Stomach (tissue), 8 donors: ENCODE measurements at regions not wholly inside any gene's neighbourhood (a gene's known extent, or its start where the extent isn't known, plus 50 kb on each side); places are given as distances from the start of the nearest gene placed in this dataset.
"Not testable (repeated sequence)": the region's sequence is repeated elsewhere in the genome, so short reads cannot be mapped to it uniquely, and the experiment has no call there.

Source experiments
- DNase-seq, 2 donors: peaks; one replicate each; pipeline versions ENCODE4 v3.0.0 to v3.0.0-alpha.2; 2013 to 2019
- H3K27ac ChIP-seq, 5 donors: fragments of 200-600 bp in 4 of 5; sonication (generic) in 4 of 5; one replicate each; pipeline ENCODE4 v1.5.1; 2013 to 2019; ENCODE audit warnings: mild to moderate bottlenecking in 1 of 5, moderate library complexity in 1 of 5
- H3K27me3 ChIP-seq, 3 donors: fragments of 200-600 bp; sonication (generic); one replicate each; pipeline ENCODE4 v1.5.1; 2017 to 2019; ENCODE audit warnings: mixed run types in 1 of 3
- H3K36me3 ChIP-seq, 4 donors: fragments of 200-600 bp; sonication (generic); 1 replicate in 3 of 4; 2 replicates in 1 of 4; pipeline ENCODE4 v1.5.1; 2016 to 2019
- H3K4me1 ChIP-seq, 4 donors: fragments of 200-600 bp; sonication (generic); one replicate each; pipeline ENCODE4 v1.5.1; 2016 to 2019
- H3K4me3 ChIP-seq, 4 donors: fragments of 200-600 bp; sonication (generic) in 3 of 4; one replicate each; pipeline ENCODE4 v1.5.1; 2016 to 2019; ENCODE audit warnings: mild to moderate bottlenecking in 1 of 4
- H3K9me3 ChIP-seq, 4 donors: fragments of 200-600 bp; sonication (generic); one replicate each; pipeline ENCODE4 v1.5.1; 2016 to 2019
- EP300 ChIP-seq: sonication (generic); formaldehyde crosslinking; IDR thresholded peaks from one replicate; pipeline ENCODE4 v1.6.1; 2017; ENCODE audit warnings: antibody characterized with exemption
- POLR2A ChIP-seq, 4 donors: fragments of 450-650 bp; IDR thresholded peaks; one replicate each; pipeline ENCODE4 v1.6.1; 2016; ENCODE audit warnings: antibody characterized with exemption in 4 of 4, control low read depth in 2 of 4, mild to moderate bottlenecking in 1 of 4, moderate library complexity in 1 of 4
- POLR2AphosphoS5 ChIP-seq, 3 donors: sonication (generic); formaldehyde crosslinking; IDR thresholded peaks; one replicate each; pipeline ENCODE4 v1.6.1; 2016; ENCODE audit warnings: antibody characterized with exemption in 3 of 3
- WGBS, 5 donors: extraction: QIAGEN DNeasy Blood & Tissue Kit in 3 of 5; methylation state at CpG; one replicate each; pipeline versions ENCODE4 v1.1.5 to v1.1.7; 2013 to 2018; 5-methylcytosine and 5-hydroxymethylcytosine counted together
- intact Hi-C: fragments of 100-400 bp; cut with DNase I; formaldehyde crosslinking; loops from one replicate; pipeline ENCODE4 v1.15.1; 2023; ENCODE audit warnings: low total_unique reads
- TF ChIP-seq, protein P1 (sequence below), 7 experiments: fragments of 450-650 bp in 4 of 7; fragments of 200-600 bp in 3 of 7; sonication (generic) in 3 of 7; IDR thresholded peaks; one replicate each; pipeline ENCODE4 v1.5.1; 2016 to 2019; ENCODE audit warnings: antibody characterized with exemption in 7 of 7, control low read depth in 2 of 7, mild to moderate bottlenecking in 1 of 7
- donor health status: healthy with polysubstance abuse.
- donor health status: Bipolar disorder and iron deficiency.
- donor health status: healthy.

GRCh38 chr4:129988957-129989356 is 893.0 kb downstream of the C4orf33 start:
- no peak overlapping the region for H3K27ac ChIP-seq
- no peaks in the 10 kb centered on the region for H3K36me3 ChIP-seq
- H3K4me3 ChIP-seq = no peak overlapping the region
- no peak for TF ChIP-seq POLR2AphosphoS5 (IDR thresholded peaks at IDR 0.05)
- TF ChIP-seq EP300 = no peak
- H3K27me3 ChIP-seq = no peaks in the 10 kb centered on the region
- H3K4me1 ChIP-seq = no peaks in the 10 kb centered on the region
- no peak for DNase-seq
- intact Hi-C loops = no loop called here
- H3K9me3 ChIP-seq = no peaks in the 10 kb centered on the region

DNA sequence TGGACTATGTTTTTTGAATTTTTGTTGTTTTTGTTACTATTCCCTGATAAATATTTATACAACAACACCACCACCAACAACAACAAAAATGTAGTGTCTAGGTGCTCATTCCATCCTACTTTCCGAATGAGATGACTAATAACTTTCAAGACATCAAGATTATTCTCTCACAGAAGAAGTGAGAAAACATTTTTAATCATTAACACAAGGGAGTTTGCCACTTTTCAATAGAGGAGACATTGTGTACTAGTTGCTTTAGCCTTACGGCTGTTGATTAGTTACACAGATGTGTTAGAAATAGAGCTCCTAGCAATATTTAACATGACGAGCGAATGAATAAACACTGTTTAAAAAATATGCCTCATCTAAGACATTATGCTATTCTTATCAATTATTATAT is 898.8 kb downstream of the C4orf33 start:
- Histone ChIP-seq H3K4me1 (no peaks in the 10 kb centered on the region), H3K27ac (no peak overlapping the region), H3K36me3 (no peaks in the 10 kb centered on the region), H3K4me3 (no peak overlapping the region), H3K9me3 (peaks cover 0 to 16% (median 0%) of the 10 kb centered on the region in 4 donors), H3K27me3 (no peaks in the 10 kb centered on the region)
- 63 to 69% (median 64%) methylated on average over 4 of the region's 4 CpGs for WGBS, 5 donors
- DNase-seq = no peak
- intact Hi-C loops = no loop called here
- TF ChIP-seq, protein P1, sequence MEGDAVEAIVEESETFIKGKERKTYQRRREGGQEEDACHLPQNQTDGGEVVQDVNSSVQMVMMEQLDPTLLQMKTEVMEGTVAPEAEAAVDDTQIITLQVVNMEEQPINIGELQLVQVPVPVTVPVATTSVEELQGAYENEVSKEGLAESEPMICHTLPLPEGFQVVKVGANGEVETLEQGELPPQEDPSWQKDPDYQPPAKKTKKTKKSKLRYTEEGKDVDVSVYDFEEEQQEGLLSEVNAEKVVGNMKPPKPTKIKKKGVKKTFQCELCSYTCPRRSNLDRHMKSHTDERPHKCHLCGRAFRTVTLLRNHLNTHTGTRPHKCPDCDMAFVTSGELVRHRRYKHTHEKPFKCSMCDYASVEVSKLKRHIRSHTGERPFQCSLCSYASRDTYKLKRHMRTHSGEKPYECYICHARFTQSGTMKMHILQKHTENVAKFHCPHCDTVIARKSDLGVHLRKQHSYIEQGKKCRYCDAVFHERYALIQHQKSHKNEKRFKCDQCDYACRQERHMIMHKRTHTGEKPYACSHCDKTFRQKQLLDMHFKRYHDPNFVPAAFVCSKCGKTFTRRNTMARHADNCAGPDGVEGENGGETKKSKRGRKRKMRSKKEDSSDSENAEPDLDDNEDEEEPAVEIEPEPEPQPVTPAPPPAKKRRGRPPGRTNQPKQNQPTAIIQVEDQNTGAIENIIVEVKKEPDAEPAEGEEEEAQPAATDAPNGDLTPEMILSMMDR (IDR thresholded peaks at IDR 0.05) = no peak
- TF ChIP-seq EP300 (no peak), POLR2A (IDR thresholded peaks at IDR 0.05) (no peak), POLR2AphosphoS5 (IDR thresholded peaks at IDR 0.05) (no peak)

DNA sequence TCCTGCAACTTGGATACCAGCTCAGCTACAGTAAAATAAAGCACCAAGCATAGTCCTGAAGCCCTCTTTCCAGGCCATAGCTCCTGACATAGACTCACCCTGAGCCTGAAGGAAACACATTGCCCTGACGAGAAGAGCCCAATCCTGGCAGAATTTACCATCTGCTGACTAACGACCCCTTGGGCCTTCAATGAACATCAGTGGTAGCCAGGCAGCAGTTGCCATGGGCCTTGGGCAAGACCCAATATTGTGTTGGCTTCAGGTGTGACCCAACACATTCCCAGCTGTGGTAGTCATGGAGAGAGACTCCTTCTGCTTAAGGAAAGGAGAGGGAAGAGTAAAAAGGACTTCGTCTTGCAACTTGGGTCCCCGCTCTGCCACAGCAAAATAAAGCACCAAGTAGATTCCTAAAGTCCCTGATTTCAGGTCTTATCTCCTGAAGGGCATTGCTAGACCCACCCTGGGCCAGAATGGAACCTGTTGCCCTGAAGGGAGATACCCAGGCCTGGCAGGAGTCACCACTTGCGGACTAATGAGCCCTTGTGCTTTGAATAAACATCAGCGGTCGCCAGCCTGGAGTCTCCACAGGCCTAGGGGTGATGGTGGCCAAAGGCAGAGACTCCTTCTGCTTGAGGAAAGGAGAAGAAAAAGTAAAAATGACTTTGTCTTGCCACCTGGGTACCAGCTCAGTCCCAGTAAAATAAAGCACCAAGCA is 902.6 kb downstream of the C4orf33 start:
- WGBS, 5 donors = 77 to 90% (median 85%) methylated on average over 7 of the region's 7 CpGs
- intact Hi-C loops = no loop called here
- H3K36me3 ChIP-seq = no peaks in the 10 kb centered on the region
- H3K27me3 ChIP-seq = no peaks in the 10 kb centered on the region
- H3K4me1 ChIP-seq = no peaks in the 10 kb centered on the region
- no peak overlapping the region for H3K27ac ChIP-seq
- H3K9me3 ChIP-seq = peaks cover 0 to 25% (median 3%) of the 10 kb centered on the region in 4 donors
- DNase-seq = no peak
- H3K4me3 ChIP-seq = no peak overlapping the region
- TF ChIP-seq POLR2AphosphoS5 (IDR thresholded peaks at IDR 0.05) (no peak), POLR2A (IDR thresholded peaks at IDR 0.05) (no peak), EP300 (no peak)
- TF ChIP-seq, protein P1 (IDR thresholded peaks at IDR 0.05) = no peak

DNA sequence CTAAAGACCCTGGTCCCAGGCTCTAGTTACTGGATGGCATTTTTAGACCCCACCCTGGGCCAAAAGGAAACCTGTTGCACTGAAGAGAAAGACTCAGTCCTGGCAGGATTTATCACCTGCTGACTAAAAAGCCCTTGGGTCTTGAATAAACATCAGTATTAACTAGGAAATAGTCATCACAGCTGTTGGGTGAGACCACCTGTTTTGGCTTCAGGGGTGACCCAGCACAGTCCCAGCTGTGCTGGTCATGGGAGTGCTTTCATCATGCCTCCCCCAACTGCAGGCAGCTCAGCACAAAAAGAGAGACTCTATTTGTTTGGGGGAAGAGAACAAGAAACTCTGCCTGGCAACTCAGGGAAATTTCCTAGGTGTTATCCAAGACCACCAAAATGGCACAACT is 903.2 kb downstream of the C4orf33 start:
- H3K4me3 ChIP-seq = no peak overlapping the region
- TF ChIP-seq POLR2A (IDR thresholded peaks at IDR 0.05) = no peak
- TF ChIP-seq, protein P1 (IDR thresholded peaks at IDR 0.05) = no peak
- TF ChIP-seq POLR2AphosphoS5 (IDR thresholded peaks at IDR 0.05) = no peak
- TF ChIP-seq EP300 = no peak
- no peaks in the 10 kb centered on the region for H3K36me3 ChIP-seq
- peaks cover 0 to 25% (median 3%) of the 10 kb centered on the region in 4 donors for H3K9me3 ChIP-seq
- intact Hi-C loops = no loop called here
- no peaks in the 10 kb centered on the region for H3K4me1 ChIP-seq
- no peak overlapping the region for H3K27ac ChIP-seq
- no peaks in the 10 kb centered on the region for H3K27me3 ChIP-seq
- DNase-seq = no peak

GRCh38 chr4:130008461-130008860 is 912.5 kb downstream of the C4orf33 start:
- Histone ChIP-seq H3K9me3 (peaks cover 0 to 7% (median 4%) of the 10 kb centered on the region in 4 donors), H3K4me1 (no peaks in the 10 kb centered on the region), H3K36me3 (no peaks in the 10 kb centered on the region), H3K4me3 (no peak overlapping the region), H3K27ac (no peak overlapping the region), H3K27me3 (no peaks in the 10 kb centered on the region)
- intact Hi-C loops = no loop called here
- TF ChIP-seq POLR2AphosphoS5 (IDR thresholded peaks at IDR 0.05) = no peak
- TF ChIP-seq, protein P1 (IDR thresholded peaks at IDR 0.05) = no peak
- no peak for TF ChIP-seq POLR2A (IDR thresholded peaks at IDR 0.05)
- no peak for TF ChIP-seq EP300
- no peak for DNase-seq

DNA sequence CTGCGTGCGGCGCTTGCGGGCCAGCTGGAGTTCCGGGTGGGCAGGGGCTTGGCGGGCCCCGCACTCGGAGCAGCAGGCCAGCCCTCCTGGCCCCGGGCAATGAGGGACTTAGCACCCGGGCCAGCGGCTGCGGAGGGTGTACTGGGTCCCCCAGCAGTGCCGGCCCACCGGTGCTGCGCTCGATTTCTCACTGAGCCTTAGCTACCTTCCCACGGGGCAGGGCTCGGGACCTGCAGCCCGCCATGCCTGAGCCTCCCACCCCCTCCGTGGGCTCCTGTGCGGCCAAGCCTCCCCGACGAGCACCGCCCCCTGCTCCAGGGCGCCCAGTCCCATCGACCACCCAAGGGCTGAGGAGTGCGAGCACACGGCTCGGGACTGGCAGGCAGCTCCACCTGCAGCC is 916.9 kb downstream of the C4orf33 start:
- DNase-seq, H3K27me3 ChIP-seq, H3K36me3 ChIP-seq, H3K4me1 ChIP-seq, H3K27ac ChIP-seq, intact Hi-C loops, H3K4me3 ChIP-seq: not testable (repeated sequence)
- H3K9me3 ChIP-seq = peaks cover 0 to 12% (median 4%) of the 10 kb centered on the region in 4 donors
- 81 to 98% (median 96%) methylated on average over 14 to 29 of the region's 29 CpGs for WGBS, 5 donors
